IMR-90 (cell line): ENCODE measurements at regions not wholly inside any gene's neighbourhood (a gene's known extent, or its start where the extent isn't known, plus 50 kb on each side); places are given as distances from the start of the nearest gene placed in this dataset.

Source experiments
- ATAC-seq: fragments of 200-7000 bp; cut with Tn5 transposase; 2 replicates; pipeline ENCODE4 v1.9.1; 2020; ENCODE audit warnings: low read depth, mild to moderate bottlenecking, moderate library complexity
- BruUV-seq: library from RNA; stranded (reverse); fragments of 400-500 nt; replicated peaks from 2 replicates; lab custom pipeline; 2021; lab: Mats Ljungman, UMichigan
- CTCF ChIA-PET: fragments of 300-600 bp; formaldehyde crosslinking; extraction: SDS; loops from one replicate; lab custom pipeline; 2021; ENCODE audit warnings: antibody characterized with exemption; lab: Yijun Ruan, JAX
- POLR2A ChIA-PET: fragments of 300-600 bp; sonication (Branson Sonifier 250); formaldehyde crosslinking; loops from one replicate; lab custom pipeline; 2022; ENCODE audit warnings: antibody characterized with exemption; ENCODE audit not compliant: unreplicated experiment; lab: Charles Lee
- DNase-seq: peaks from one replicate; pipeline ENCODE4 v3.0.0; 2013
- H2AFZ ChIP-seq: replicated peaks from 2 replicates; pipeline ENCODE3; 2013; ENCODE audit warnings: low read length, mild to moderate bottlenecking; ENCODE audit not compliant: poor library complexity
- H2AK5ac ChIP-seq: 2 replicates; pipeline ENCODE4 v1.6.1; 2013; ENCODE audit warnings: low read depth, low read length, inconsistent platforms
- H2AK9ac ChIP-seq: replicated peaks from 2 replicates; pipeline ENCODE3; 2013; ENCODE audit warnings: mild to moderate bottlenecking, low read depth, low read length, moderate library complexity; ENCODE audit not compliant: poor library complexity
- H2BK120ac ChIP-seq: 2 replicates; pipeline ENCODE4 v1.6.1; 2013; ENCODE audit warnings: low read depth, low read length, inconsistent platforms
- H2BK15ac ChIP-seq: 3 replicates; pipeline ENCODE4 v1.6.1; 2013; ENCODE audit warnings: low read depth, low read length, inconsistent platforms
- H2BK20ac ChIP-seq: 2 replicates; pipeline ENCODE4 v1.6.1; 2013; ENCODE audit warnings: low read depth, mild to moderate bottlenecking, inconsistent platforms, low read length, moderate library complexity
- H2BK5ac ChIP-seq: 2 replicates; pipeline ENCODE4 v1.6.1; 2013; ENCODE audit warnings: mild to moderate bottlenecking, low read depth, low read length, inconsistent platforms; ENCODE audit not compliant: poor library complexity, severe bottlenecking
- H3K14ac ChIP-seq: replicated peaks from 2 replicates; pipeline ENCODE4 v1.6.1; 2013; ENCODE audit warnings: low read depth, low read length, inconsistent platforms
- H3K18ac ChIP-seq: 2 replicates; pipeline ENCODE4 v1.6.1; 2013; ENCODE audit warnings: low read depth, low read length, control low read depth
- H3K23ac ChIP-seq: 2 replicates; pipeline ENCODE4 v1.6.1; 2013; ENCODE audit warnings: low read depth, low read length, inconsistent platforms
- H3K27ac ChIP-seq: 2 replicates; pipeline ENCODE4 v1.5.1; 2013; ENCODE audit warnings: mild to moderate bottlenecking, control low read depth, low read length; ENCODE audit not compliant: insufficient read depth
- H3K27me3 ChIP-seq: 2 replicates; pipeline ENCODE4 v1.6.1; 2013; ENCODE audit warnings: low read length; ENCODE audit not compliant: control insufficient read depth, insufficient read depth
- H3K36me3 ChIP-seq: 2 replicates; pipeline ENCODE4 v1.6.1; 2013; ENCODE audit warnings: low read length, mixed read lengths; ENCODE audit not compliant: control insufficient read depth, insufficient read depth
- H3K4ac ChIP-seq: 2 replicates; pipeline ENCODE4 v1.6.1; 2013; ENCODE audit warnings: low read depth, low read length, inconsistent platforms
- H3K4me1 ChIP-seq: 2 replicates; pipeline ENCODE4 v1.6.1; 2013; ENCODE audit warnings: low read length, mixed read lengths; ENCODE audit not compliant: control insufficient read depth, insufficient read depth
- H3K4me2 ChIP-seq: 2 replicates; pipeline ENCODE4 v1.6.1; 2013; ENCODE audit warnings: low read depth, mild to moderate bottlenecking, control low read depth, low read length, moderate library complexity
- H3K4me3 ChIP-seq: 2 replicates; pipeline ENCODE4 v1.5.1; 2013; ENCODE audit warnings: low read depth, mild to moderate bottlenecking, control low read depth, low read length, moderate library complexity; ENCODE audit not compliant: insufficient read depth
- H3K56ac ChIP-seq: 2 replicates; pipeline ENCODE4 v1.6.1; 2013; ENCODE audit warnings: low read length, inconsistent platforms; ENCODE audit not compliant: insufficient read depth; ENCODE audit errors: extremely low read depth
- H3K79me1 ChIP-seq, 2 experiments: 2 replicates each; pipeline ENCODE4 v1.6.1; 2013; ENCODE audit warnings: low read length in 2 of 2, inconsistent platforms in 1 of 2, low read depth in 1 of 2
- H3K9ac ChIP-seq: 2 replicates; pipeline ENCODE4 v1.6.1; 2013; ENCODE audit warnings: low read depth, low read length, control low read depth
- H3K9me1 ChIP-seq: 2 replicates; pipeline ENCODE4 v1.6.1; 2013; ENCODE audit warnings: low read length, inconsistent platforms; ENCODE audit not compliant: insufficient read depth
- H3K9me3 ChIP-seq: 2 replicates; pipeline ENCODE4 v1.6.1; 2013; ENCODE audit warnings: low read length; ENCODE audit not compliant: control insufficient read depth, insufficient read depth
- H4K20me1 ChIP-seq: 2 replicates; pipeline ENCODE4 v1.6.1; 2013; ENCODE audit warnings: low read length, inconsistent platforms; ENCODE audit not compliant: insufficient read depth
- H4K5ac ChIP-seq: 2 replicates; pipeline ENCODE4 v1.6.1; 2013; ENCODE audit warnings: mild to moderate bottlenecking, low read depth, low read length, control low read depth
- H4K8ac ChIP-seq, 2 experiments: 2 replicates each; pipeline ENCODE4 v1.6.1; 2013; ENCODE audit warnings: low read depth in 2 of 2, low read length in 2 of 2, control low read depth in 1 of 2, inconsistent platforms in 1 of 2
- H4K91ac ChIP-seq: 2 replicates; pipeline ENCODE4 v1.6.1; 2013; ENCODE audit warnings: low read depth, low read length, inconsistent platforms; ENCODE audit not compliant: insufficient read depth
- BHLHE40 ChIP-seq: fragments of 150-350 bp; IDR thresholded peaks from 2 replicates; pipeline ENCODE4 v1.6.1; 2016; ENCODE audit warnings: mild to moderate bottlenecking, low read depth, low read length
- CEBPB ChIP-seq: IDR thresholded peaks from 2 replicates; pipeline ENCODE4 v1.6.1; 2012; ENCODE audit warnings: low read depth, low read length, improper control_type of control experiment
- CHD1 ChIP-seq: IDR thresholded peaks from 2 replicates; pipeline ENCODE4 v1.6.1; 2012; ENCODE audit warnings: low read depth, low read length, improper control_type of control experiment
- CTCF ChIP-seq: conservative IDR thresholded peaks from 2 replicates; pipeline ENCODE4 v1.5.1; 2012; ENCODE audit warnings: mild to moderate bottlenecking, low read depth, low read length, improper control_type of control experiment
- ELK1 ChIP-seq: fragments of 150-350 bp; IDR thresholded peaks from 2 replicates; pipeline ENCODE4 v1.6.1; 2016; ENCODE audit warnings: low read depth, mild to moderate bottlenecking, low read length, moderate library complexity, borderline replicate concordance
- FOS ChIP-seq: fragments of 150-350 bp; IDR thresholded peaks from 2 replicates; pipeline ENCODE4 v1.6.1; 2016; ENCODE audit warnings: low read depth, low read length
- MAFK ChIP-seq: IDR thresholded peaks from 2 replicates; pipeline ENCODE4 v1.6.1; 2012; ENCODE audit warnings: low read depth, low read length, improper control_type of control experiment
- MAZ ChIP-seq: IDR thresholded peaks from 2 replicates; pipeline ENCODE4 v1.6.1; 2012; ENCODE audit warnings: low read depth, mild to moderate bottlenecking, low read length, improper control_type of control experiment, moderate library complexity, borderline replicate concordance
- MXI1 ChIP-seq: IDR thresholded peaks from 2 replicates; pipeline ENCODE4 v1.6.1; 2012; ENCODE audit warnings: low read depth, mild to moderate bottlenecking, low read length, moderate library complexity, borderline replicate concordance
- POLR2A ChIP-seq: IDR thresholded peaks from 2 replicates; pipeline ENCODE4 v1.6.1; 2012; ENCODE audit warnings: mild to moderate bottlenecking, low read depth, low read length
- RAD21 ChIP-seq: IDR thresholded peaks from 2 replicates; pipeline ENCODE4 v1.6.1; 2012; ENCODE audit warnings: low read length, improper control_type of control experiment
- WGBS, 2 experiments: methylation state at CpG; one replicate each; pipeline versions ENCODE4 v1.1.5 to v1.1.7; 2013; ENCODE audit warnings: missing lambda C conversion rate in 2 of 2; ENCODE audit not compliant: insufficient read length in 1 of 2; ENCODE audit errors: extremely low coverage in 2 of 2; 5-methylcytosine and 5-hydroxymethylcytosine counted together
- dilution Hi-C: fragments of 300-500 bp; cut with HindIII; formaldehyde crosslinking; loops from one replicate; pipeline ENCODE4 v1.14.3; 2018; ENCODE audit warnings: low sequenced_read_pairs; ENCODE audit not compliant: unreplicated experiment
- in situ Hi-C: fragments of 300-500 bp; cut with MboI; formaldehyde crosslinking; loops from 3 replicates; pipeline ENCODE4 v1.14.3; 2019; ENCODE audit warnings: low sequenced_read_pairs, inconsistent platforms, mixed read lengths
- intact Hi-C: fragments of 100-400 bp; cut with micrococcal nuclease; formaldehyde crosslinking; loops from 2 replicates; pipeline ENCODE4 v1.10.0; 2022
- TF ChIP-seq, protein P1 (sequence below): fragments of 150-350 bp; IDR thresholded peaks from 2 replicates; pipeline ENCODE4 v1.6.1; 2017; ENCODE audit warnings: mild to moderate bottlenecking, antibody characterized with exemption, low read length, low read depth

GRCh38 chr1:34591751-34592629 lies 162.9 kb upstream of the GJB5 start:
- H3K56ac ChIP-seq = no peak overlapping the region
- H2AK9ac ChIP-seq = no peak overlapping the region
- BruUV-seq = no TSS peak
- no peak overlapping the region for H2BK120ac ChIP-seq
- ChIA-PET CTCF (no interaction called here), POLR2A (no interaction called here)
- H3K4me1 ChIP-seq = no peaks in the 10 kb centered on the region
- H3K79me1 ChIP-seq = no peaks in the 10 kb centered on the region
- H3K18ac ChIP-seq = no peak overlapping the region
- H3K27me3 ChIP-seq = no peaks in the 10 kb centered on the region
- H4K20me1 ChIP-seq = no peaks in the 10 kb centered on the region
- H3K4me3 ChIP-seq = no peak overlapping the region
- H3K9me1 ChIP-seq = no peaks in the 10 kb centered on the region
- no peak overlapping the region for H3K4me2 ChIP-seq
- H4K8ac ChIP-seq = no peak overlapping the region
- no peak overlapping the region for H2BK5ac ChIP-seq
- no peak for DNase-seq
- intact Hi-C loops = no loop called here
- no peak overlapping the region for H3K9ac ChIP-seq
- TF ChIP-seq ELK1 = no peak
- no peak for TF ChIP-seq MAZ
- TF ChIP-seq CEBPB = no peak
- TF ChIP-seq POLR2A = no peak
- TF ChIP-seq RAD21 = no peak
- no peak for TF ChIP-seq MAFK
- no peak for TF ChIP-seq MXI1
- TF ChIP-seq FOS = no peak
- no peak for TF ChIP-seq CTCF
- no peak for TF ChIP-seq CHD1
- TF ChIP-seq BHLHE40 = no peak
- TF ChIP-seq, protein P1, sequence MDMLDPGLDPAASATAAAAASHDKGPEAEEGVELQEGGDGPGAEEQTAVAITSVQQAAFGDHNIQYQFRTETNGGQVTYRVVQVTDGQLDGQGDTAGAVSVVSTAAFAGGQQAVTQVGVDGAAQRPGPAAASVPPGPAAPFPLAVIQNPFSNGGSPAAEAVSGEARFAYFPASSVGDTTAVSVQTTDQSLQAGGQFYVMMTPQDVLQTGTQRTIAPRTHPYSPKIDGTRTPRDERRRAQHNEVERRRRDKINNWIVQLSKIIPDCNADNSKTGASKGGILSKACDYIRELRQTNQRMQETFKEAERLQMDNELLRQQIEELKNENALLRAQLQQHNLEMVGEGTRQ = no peak
- H3K36me3 ChIP-seq = no peaks in the 10 kb centered on the region
- H3K4ac ChIP-seq = no peak overlapping the region
- no peak overlapping the region for H4K5ac ChIP-seq
- in situ Hi-C loops = no loop called here
- WGBS, 2 experiments = no CpG with 5 or more reads among the region's 4 CpGs
- dilution Hi-C loops = no loop called here
- no peak overlapping the region for H3K23ac ChIP-seq
- H2BK20ac ChIP-seq = no peak overlapping the region
- H3K14ac ChIP-seq = no peak overlapping the region
- H2AK5ac ChIP-seq = no peak overlapping the region
- H2AFZ ChIP-seq = no peak overlapping the region
- H3K9me3 ChIP-seq = peaks cover 19% of the 10 kb centered on the region
- H3K27ac ChIP-seq = no peak overlapping the region
- H2BK15ac ChIP-seq = no peak overlapping the region
- H4K91ac ChIP-seq = no peak overlapping the region
- ATAC-seq = no peak
